Karpas-422 (cell line): ENCODE measurements at regions not wholly inside any gene's neighbourhood (a gene's known extent, or its start where the extent isn't known, plus 50 kb on each side); places are given as distances from the start of the nearest gene placed in this dataset.

Experiments
- DNase-seq: peaks from one replicate; pipeline ENCODE4 v3.0.0-alpha.2; 2015
- H2AFZ ChIP-seq: fragments of 200-600 bp; sonication (generic); 2 replicates; pipeline ENCODE4 v1.6.1; 2014; ENCODE audit warnings: antibody characterized with exemption, low read length, mixed read lengths
- H3K27ac ChIP-seq: fragments of 200-600 bp; sonication (generic); 2 replicates; pipeline ENCODE4 v1.5.1; 2014; ENCODE audit warnings: mild to moderate bottlenecking, low read length, moderate library complexity
- H3K27me3 ChIP-seq: fragments of 200-600 bp; sonication (generic); 2 replicates; pipeline ENCODE4 v1.6.1; 2014; ENCODE audit warnings: low read length, mixed read lengths
- H3K36me3 ChIP-seq: fragments of 200-600 bp; sonication (generic); 2 replicates; pipeline ENCODE4 v1.6.1; 2014; ENCODE audit warnings: low read length, mixed read lengths; ENCODE audit not compliant: insufficient read depth
- H3K4me1 ChIP-seq: fragments of 200-600 bp; sonication (generic); 2 replicates; pipeline ENCODE4 v1.6.1; 2014; ENCODE audit warnings: mild to moderate bottlenecking, low read length, mixed read lengths
- H3K4me2 ChIP-seq: fragments of 200-600 bp; sonication (generic); 2 replicates; pipeline ENCODE4 v1.6.1; 2014; ENCODE audit warnings: low read length, low read depth, mild to moderate bottlenecking; ENCODE audit not compliant: poor library complexity, severe bottlenecking
- H3K4me3 ChIP-seq: fragments of 200-600 bp; sonication (generic); 2 replicates; pipeline ENCODE4 v1.5.1; 2014; ENCODE audit warnings: mild to moderate bottlenecking, antibody characterized with exemption, low read length, mixed read lengths
- H3K79me2 ChIP-seq: fragments of 200-600 bp; sonication (generic); 2 replicates; pipeline ENCODE4 v1.6.1; 2014; ENCODE audit warnings: mild to moderate bottlenecking, low read length, mixed read lengths
- H3K9ac ChIP-seq: fragments of 200-600 bp; sonication (generic); 2 replicates; pipeline ENCODE4 v1.6.0; 2014; ENCODE audit warnings: low read length
- H3K9me2 ChIP-seq: fragments of 200-600 bp; sonication (generic), shearing (Covaris generic); replicated peaks from 2 replicates; pipeline ENCODE4 v1.6.0; 2014; ENCODE audit warnings: mild to moderate bottlenecking, low read length, moderate library complexity; ENCODE audit not compliant: insufficient read depth
- H3K9me3 ChIP-seq: fragments of 300-700, 200-600 bp; sonication (generic); 2 replicates; pipeline ENCODE4 v1.6.1; 2014; ENCODE audit warnings: low read length, mixed read lengths
- H4K20me1 ChIP-seq: fragments of 200-600 bp; sonication (generic); 2 replicates; pipeline ENCODE4 v1.6.1; 2014; ENCODE audit warnings: mild to moderate bottlenecking, antibody characterized with exemption, low read length, low read depth; ENCODE audit not compliant: insufficient read depth

- Histone ChIP-seq H3K9ac (no peak overlapping the region), H3K36me3 (no peaks in the 10 kb centered on the region), H3K4me3 (no peak overlapping the region), H3K9me2 (no peaks in the 10 kb centered on the region), H3K27me3 (no peaks in the 10 kb centered on the region), H3K4me2 (no peak overlapping the region), H4K20me1 (no peaks in the 10 kb centered on the region), H2AFZ (no peak overlapping the region), H3K79me2 (no peaks in the 10 kb centered on the region), H3K9me3 (no peaks in the 10 kb centered on the region), H3K4me1 (no peaks in the 10 kb centered on the region), H3K27ac (no peak overlapping the region)
- DNase-seq = no peak
These were observed 300.4 kb upstream of the POU1F1 start for GRCh38 chr3:87576752-87577151.

DNA sequence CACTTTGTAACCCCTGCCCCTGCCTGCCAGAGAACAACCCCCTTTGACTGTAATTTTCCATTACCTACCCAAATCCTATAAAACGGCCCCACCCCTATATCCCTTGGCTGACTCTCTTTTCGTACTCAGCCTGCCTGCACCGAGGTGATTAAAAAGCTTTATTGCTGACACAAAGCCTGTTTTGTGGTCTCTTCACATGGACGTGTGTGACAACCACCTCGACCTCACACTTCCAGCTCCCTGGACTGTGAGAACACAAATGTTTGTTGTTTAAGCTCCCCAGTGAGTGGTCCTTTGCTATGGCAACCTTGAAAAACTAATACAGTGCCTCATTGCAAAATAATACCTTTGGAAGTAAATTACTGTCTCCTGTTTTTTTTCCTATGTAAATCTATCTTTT is 299.2 kb upstream of the POU1F1 start:
- Histone ChIP-seq H3K9me2 (no peaks in the 10 kb centered on the region), H2AFZ (no peak overlapping the region), H3K4me1 (no peaks in the 10 kb centered on the region), H3K27ac (no peak overlapping the region), H3K79me2 (no peaks in the 10 kb centered on the region), H3K9ac (no peak overlapping the region), H3K9me3 (no peaks in the 10 kb centered on the region), H3K4me3 (no peak overlapping the region), H3K27me3 (no peaks in the 10 kb centered on the region), H4K20me1 (no peaks in the 10 kb centered on the region), H3K36me3 (no peaks in the 10 kb centered on the region), H3K4me2 (no peak overlapping the region)
- DNase-seq = no peak

DNA sequence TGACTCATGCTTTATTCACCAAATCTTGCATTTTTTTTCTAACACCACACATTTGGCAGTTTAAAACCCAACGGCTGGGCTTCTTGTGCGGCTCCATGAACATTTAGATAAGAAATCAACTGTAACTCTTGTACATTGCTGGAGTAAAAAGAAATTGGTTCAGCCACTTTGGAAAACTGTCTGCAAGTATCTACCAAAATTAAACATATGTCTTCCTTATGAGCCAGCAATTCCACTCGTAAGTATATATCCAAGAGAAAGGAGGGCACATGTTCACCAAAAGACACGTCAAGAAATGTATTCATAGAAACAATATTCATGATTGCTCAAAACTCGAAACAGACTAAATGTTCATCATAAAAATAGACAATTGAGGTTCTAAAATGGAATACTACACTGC is 291.9 kb upstream of the POU1F1 start:
- Histone ChIP-seq H3K4me2 (no peak overlapping the region), H3K4me1 (no peaks in the 10 kb centered on the region), H3K36me3 (no peaks in the 10 kb centered on the region), H4K20me1 (no peaks in the 10 kb centered on the region), H3K27ac (no peak overlapping the region), H3K27me3 (no peaks in the 10 kb centered on the region), H3K9ac (no peak overlapping the region), H3K9me2 (no peaks in the 10 kb centered on the region), H3K9me3 (no peaks in the 10 kb centered on the region), H3K4me3 (no peak overlapping the region), H3K79me2 (no peaks in the 10 kb centered on the region), H2AFZ (no peak overlapping the region)
- no peak for DNase-seq

DNA sequence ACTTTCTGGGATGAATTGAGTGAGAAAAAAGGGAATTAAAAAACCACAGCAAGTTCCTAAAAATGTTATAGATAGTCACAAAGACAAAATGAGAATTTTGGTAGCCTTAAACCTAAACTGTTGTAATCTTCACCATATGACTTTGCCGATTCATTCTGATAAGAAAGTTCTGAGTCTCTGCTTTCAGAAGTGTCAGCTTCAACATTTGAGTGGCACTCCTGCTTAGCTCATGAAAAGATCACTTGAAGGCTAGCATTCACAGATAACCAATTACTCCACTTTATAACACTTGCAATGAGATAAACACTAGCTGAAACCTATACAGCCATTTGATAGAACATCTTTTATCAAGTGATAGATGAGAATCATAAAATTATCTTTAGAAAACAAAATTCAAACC is 288.1 kb upstream of the POU1F1 start:
- Histone ChIP-seq H3K9me3 (no peaks in the 10 kb centered on the region), H3K4me1 (no peaks in the 10 kb centered on the region), H3K79me2 (no peaks in the 10 kb centered on the region), H3K27me3 (no peaks in the 10 kb centered on the region), H3K36me3 (no peaks in the 10 kb centered on the region), H4K20me1 (no peaks in the 10 kb centered on the region), H3K4me3 (no peak overlapping the region), H3K4me2 (no peak overlapping the region), H3K9ac (no peak overlapping the region), H3K9me2 (no peaks in the 10 kb centered on the region), H2AFZ (no peak overlapping the region), H3K27ac (no peak overlapping the region)
- DNase-seq = no peak

DNA sequence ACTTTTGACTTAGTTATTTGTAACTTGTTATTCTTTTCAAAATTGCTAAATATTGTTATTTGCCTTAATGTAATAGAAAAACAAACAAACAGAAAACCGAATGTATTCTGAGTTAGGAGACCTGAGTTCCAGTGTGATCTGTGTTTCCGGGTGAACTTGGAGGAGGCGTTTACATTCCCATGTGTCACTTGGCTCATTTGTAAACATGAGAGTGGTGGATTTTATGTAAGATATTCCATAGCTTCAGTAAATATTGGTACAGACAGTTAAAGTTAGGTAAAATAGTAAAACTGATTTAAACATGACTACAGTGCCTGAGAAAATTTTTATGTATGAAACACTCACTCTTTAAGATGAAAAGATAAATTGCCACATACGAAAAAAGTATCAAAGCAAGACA is 287.3 kb upstream of the POU1F1 start:
- DNase-seq = no peak
- no peaks in the 10 kb centered on the region for H3K9me2 ChIP-seq
- H3K4me1 ChIP-seq = no peaks in the 10 kb centered on the region
- no peaks in the 10 kb centered on the region for H3K9me3 ChIP-seq
- H3K36me3 ChIP-seq = no peaks in the 10 kb centered on the region
- no peaks in the 10 kb centered on the region for H4K20me1 ChIP-seq
- no peak overlapping the region for H2AFZ ChIP-seq
- H3K4me3 ChIP-seq = no peak overlapping the region
- no peak overlapping the region for H3K4me2 ChIP-seq
- no peaks in the 10 kb centered on the region for H3K79me2 ChIP-seq
- no peaks in the 10 kb centered on the region for H3K27me3 ChIP-seq
- H3K27ac ChIP-seq = no peak overlapping the region
- H3K9ac ChIP-seq = no peak overlapping the region

GRCh38 chr3:87558492-87558891 is 282.1 kb upstream of the POU1F1 start:
- Histone ChIP-seq H3K27ac (no peak overlapping the region), H3K9me3 (no peaks in the 10 kb centered on the region), H4K20me1 (no peaks in the 10 kb centered on the region), H3K4me2 (no peak overlapping the region), H2AFZ (no peak overlapping the region), H3K79me2 (no peaks in the 10 kb centered on the region), H3K27me3 (no peaks in the 10 kb centered on the region), H3K4me3 (no peak overlapping the region), H3K4me1 (no peaks in the 10 kb centered on the region), H3K36me3 (no peaks in the 10 kb centered on the region), H3K9ac (no peak overlapping the region), H3K9me2 (no peaks in the 10 kb centered on the region)
- no peak for DNase-seq

- no peak overlapping the region for H3K4me3 ChIP-seq
- H3K4me1 ChIP-seq = no peaks in the 10 kb centered on the region
- no peak overlapping the region for H3K4me2 ChIP-seq
- no peak overlapping the region for H3K9ac ChIP-seq
- no peaks in the 10 kb centered on the region for H3K27me3 ChIP-seq
- H2AFZ ChIP-seq = no peak overlapping the region
- no peaks in the 10 kb centered on the region for H3K79me2 ChIP-seq
- H3K27ac ChIP-seq = no peak overlapping the region
- H3K9me2 ChIP-seq = no peaks in the 10 kb centered on the region
- no peaks in the 10 kb centered on the region for H4K20me1 ChIP-seq
- H3K36me3 ChIP-seq = no peaks in the 10 kb centered on the region
- DNase-seq = no peak
- H3K9me3 ChIP-seq = no peaks in the 10 kb centered on the region
These were observed 278.9 kb upstream of the POU1F1 start for GRCh38 chr3:87555290-87555689.

DNA sequence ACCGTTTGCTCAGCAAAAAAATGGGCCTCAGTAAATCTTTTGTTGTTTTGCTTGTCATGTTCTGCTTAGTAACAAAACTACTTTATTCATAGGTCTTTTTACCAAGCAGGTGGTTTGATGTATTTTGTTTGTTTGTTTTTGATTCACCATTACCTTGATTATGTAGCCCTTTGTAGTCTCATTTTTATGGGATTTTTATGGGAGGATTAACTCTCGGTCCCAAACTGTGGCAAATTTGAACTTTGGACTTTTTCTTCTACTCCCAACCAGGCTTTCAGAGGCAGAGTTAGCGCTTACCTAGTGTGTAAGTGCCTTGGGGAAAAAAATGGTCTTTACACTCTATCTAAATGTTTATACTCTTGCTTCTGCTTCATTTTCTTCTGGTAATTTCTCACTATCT is 276.7 kb upstream of the POU1F1 start:
- DNase-seq = no peak
- Histone ChIP-seq H3K9ac (no peak overlapping the region), H3K4me2 (no peak overlapping the region), H3K27me3 (no peaks in the 10 kb centered on the region), H3K4me1 (no peaks in the 10 kb centered on the region), H3K9me2 (no peaks in the 10 kb centered on the region), H3K36me3 (no peaks in the 10 kb centered on the region), H2AFZ (no peak overlapping the region), H3K27ac (no peak overlapping the region), H3K79me2 (no peaks in the 10 kb centered on the region), H3K4me3 (no peak overlapping the region), H4K20me1 (no peaks in the 10 kb centered on the region), H3K9me3 (no peaks in the 10 kb centered on the region)

- Histone ChIP-seq H3K79me2 (no peaks in the 10 kb centered on the region), H3K27ac (no peak overlapping the region), H3K9ac (no peak overlapping the region), H3K4me1 (no peaks in the 10 kb centered on the region), H3K9me2 (no peaks in the 10 kb centered on the region), H3K4me2 (no peak overlapping the region), H3K36me3 (no peaks in the 10 kb centered on the region), H3K4me3 (no peak overlapping the region), H3K9me3 (no peaks in the 10 kb centered on the region), H2AFZ (no peak overlapping the region), H3K27me3 (no peaks in the 10 kb centered on the region), H4K20me1 (no peaks in the 10 kb centered on the region)
- DNase-seq = no peak
These were observed 274.5 kb upstream of the POU1F1 start for GRCh38 chr3:87550892-87551291.
